ENCODE measurements at regions not wholly inside any gene's neighbourhood (a gene's known extent, or its start where the extent isn't known, plus 50 kb on each side); places are given as distances from the start of the nearest gene placed in this dataset.

- intact Hi-C loops (cut with DNase I): no loop called here
- TF ChIP-seq CTCF (IDR thresholded peaks at IDR 0.05; ENCODE audit: borderline replicate concordance, extremely low read depth, insufficient read depth): no peak
- no peak overlapping the region for H3K27ac ChIP-seq (ENCODE audit: low read depth in 2 of 2, low read length in 2 of 2)
- H3K9me3 ChIP-seq (ENCODE audit: control insufficient read depth in 2 of 3, insufficient read depth in 1 of 3, low read length in 3 of 3): no peaks in the 10 kb centered on the region
- no peak overlapping the region for H3K9ac ChIP-seq (ENCODE audit: low read length in 3 of 3)
- H3K36me3 ChIP-seq (ENCODE audit: control insufficient read depth in 2 of 3, insufficient read depth in 3 of 3, low read length in 3 of 3): no peaks in the 10 kb centered on the region
- no peak overlapping the region for H3K4me3 ChIP-seq (ENCODE audit: low read length in 3 of 3)
- DNase-seq: no peak
- no peaks in the 10 kb centered on the region for H3K27me3 ChIP-seq (ENCODE audit: control insufficient read depth, insufficient read depth, low read length)
- FAIRE-seq: no peak
- H3K4me1 ChIP-seq (ENCODE audit: control insufficient read depth in 2 of 3, insufficient read depth in 2 of 3, low read depth in 1 of 3, low read length in 3 of 3): no peaks in the 10 kb centered on the region
Measured at GRCh38 chr17:53668854-53669253, 153.9 kb upstream of the KIF2B start.

DNA sequence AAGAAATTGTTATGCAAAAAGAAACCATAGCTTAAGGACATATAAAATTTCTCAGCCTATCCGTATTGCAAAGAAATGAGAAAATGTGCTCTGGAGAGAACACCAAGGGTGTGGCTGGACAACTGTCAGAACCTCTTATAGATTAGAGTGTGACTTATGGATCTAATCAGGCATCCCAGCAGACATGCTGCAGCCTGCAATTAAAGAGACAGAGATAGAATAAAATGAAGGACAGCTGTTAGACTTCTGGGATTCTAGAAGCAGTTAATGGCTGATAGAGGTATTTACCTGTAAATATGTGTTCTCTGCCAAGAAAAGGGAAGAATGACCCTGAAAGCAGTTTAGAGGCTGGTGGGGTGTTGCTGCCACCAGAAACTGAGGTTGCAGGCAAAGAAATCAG, 160.1 kb upstream of the KIF2B start:
- intact Hi-C loops (cut with DNase I): no loop called here
- no peaks in the 10 kb centered on the region for H3K4me1 ChIP-seq (ENCODE audit: control insufficient read depth in 2 of 3, insufficient read depth in 2 of 3, low read depth in 1 of 3, low read length in 3 of 3)
- no peak for TF ChIP-seq CTCF (IDR thresholded peaks at IDR 0.05; ENCODE audit: borderline replicate concordance, extremely low read depth, insufficient read depth)
- no peak overlapping the region for H3K9ac ChIP-seq (ENCODE audit: low read length in 3 of 3)
- DNase-seq (no peak), FAIRE-seq (no peak)
- H3K9me3 ChIP-seq (ENCODE audit: control insufficient read depth in 2 of 3, insufficient read depth in 1 of 3, low read length in 3 of 3): no peaks in the 10 kb centered on the region
- H3K36me3 ChIP-seq (ENCODE audit: control insufficient read depth in 2 of 3, insufficient read depth in 3 of 3, low read length in 3 of 3): no peaks in the 10 kb centered on the region
- H3K27ac ChIP-seq (ENCODE audit: low read depth in 2 of 2, low read length in 2 of 2): no peak overlapping the region
- H3K4me3 ChIP-seq (ENCODE audit: low read length in 3 of 3): no peak overlapping the region
- H3K27me3 ChIP-seq (ENCODE audit: control insufficient read depth, insufficient read depth, low read length): no peaks in the 10 kb centered on the region

DNA sequence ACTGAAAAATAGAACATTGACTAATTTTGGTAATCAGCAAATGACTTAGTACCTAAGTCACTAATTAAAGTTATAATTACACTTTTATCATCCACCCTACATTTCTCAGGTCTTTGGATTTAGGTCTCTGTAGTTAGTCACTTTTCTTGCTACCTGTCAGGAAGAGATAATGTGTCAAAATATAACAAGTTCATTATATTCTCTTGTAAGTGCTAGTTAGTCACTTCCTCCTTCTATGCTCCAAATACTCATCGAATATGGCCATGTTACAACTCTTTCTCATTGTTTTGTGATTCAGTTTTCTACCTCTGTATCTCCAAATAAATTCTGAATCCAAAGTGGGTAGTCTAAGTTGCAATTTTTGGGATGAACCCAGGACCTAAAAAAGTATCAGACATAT, 163.5 kb upstream of the KIF2B start:
- DNase-seq: no peak

More for the DNA sequence above, 163.5 kb upstream of the KIF2B start:
- Histone ChIP-seq H3K27ac (ENCODE audit: low read depth in 2 of 2, low read length in 2 of 2) (no peak overlapping the region), H3K9ac (ENCODE audit: low read length in 3 of 3) (no peak overlapping the region), H3K27me3 (ENCODE audit: control insufficient read depth, insufficient read depth, low read length) (no peaks in the 10 kb centered on the region), H3K36me3 (ENCODE audit: control insufficient read depth in 2 of 3, insufficient read depth in 3 of 3, low read length in 3 of 3) (no peaks in the 10 kb centered on the region), H3K4me1 (ENCODE audit: control insufficient read depth in 2 of 3, insufficient read depth in 2 of 3, low read depth in 1 of 3, low read length in 3 of 3) (no peaks in the 10 kb centered on the region), H3K9me3 (ENCODE audit: control insufficient read depth in 2 of 3, insufficient read depth in 1 of 3, low read length in 3 of 3) (no peaks in the 10 kb centered on the region), H3K4me3 (ENCODE audit: low read length in 3 of 3) (no peak overlapping the region)
- TF ChIP-seq CTCF (IDR thresholded peaks at IDR 0.05; ENCODE audit: borderline replicate concordance, extremely low read depth, insufficient read depth): no peak
- intact Hi-C loops (cut with DNase I): no loop called here
- FAIRE-seq: no peak

Data from kidney (tissue), 13 donors.